HG02571 (cell line): ENCODE measurements at regions not wholly inside any gene's neighbourhood (a gene's known extent, or its start where the extent isn't known, plus 50 kb on each side); places are given as distances from the start of the nearest gene placed in this dataset.

Experiments used
- ATAC-seq: cut with Tn5 transposase; IDR thresholded peaks from one replicate; pipeline ENCODE4 v1.9.1; 2021; ENCODE audit warnings: mild to moderate bottlenecking, moderate library complexity; ENCODE audit not compliant: unreplicated experiment

DNA sequence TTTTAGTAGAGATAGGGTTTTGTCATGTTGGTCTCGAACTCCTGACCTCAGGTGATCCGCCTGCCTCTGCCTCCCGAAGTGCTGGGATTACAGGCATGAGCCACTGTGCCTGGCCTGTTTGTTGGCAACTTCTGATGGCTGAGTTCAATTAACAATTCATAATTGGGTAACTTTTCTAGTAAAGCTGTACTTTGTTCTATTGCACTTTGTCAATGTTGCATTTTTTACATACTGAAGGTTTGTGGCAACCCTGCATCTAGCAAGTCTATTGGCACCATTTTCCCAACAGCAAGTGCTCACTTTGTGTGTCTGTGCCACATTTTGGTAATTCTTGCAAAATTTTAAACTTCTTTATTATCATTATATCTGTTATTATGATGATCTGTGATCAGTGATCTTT lies 64.5 kb upstream of the USP24 start:
- no peak for ATAC-seq

DNA sequence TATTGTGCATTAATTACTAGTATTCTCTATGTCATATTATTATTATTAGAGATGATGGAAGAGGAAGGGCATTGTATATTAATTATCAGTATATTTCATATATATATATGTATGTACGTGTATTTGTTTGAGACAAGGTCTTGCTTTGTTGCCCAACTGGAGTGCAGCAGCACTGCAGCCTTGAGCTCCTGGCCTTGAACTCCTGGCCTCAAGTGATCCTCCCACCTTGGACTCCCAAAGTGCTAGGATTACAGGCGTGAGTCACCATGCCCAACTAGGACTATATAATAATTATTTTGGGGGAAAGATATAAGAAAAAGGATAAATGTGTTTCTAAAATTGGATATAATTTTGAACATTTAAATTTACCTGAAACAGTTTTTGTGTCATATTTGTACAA lies 63.2 kb upstream of the USP24 start:
- no peak for ATAC-seq

DNA sequence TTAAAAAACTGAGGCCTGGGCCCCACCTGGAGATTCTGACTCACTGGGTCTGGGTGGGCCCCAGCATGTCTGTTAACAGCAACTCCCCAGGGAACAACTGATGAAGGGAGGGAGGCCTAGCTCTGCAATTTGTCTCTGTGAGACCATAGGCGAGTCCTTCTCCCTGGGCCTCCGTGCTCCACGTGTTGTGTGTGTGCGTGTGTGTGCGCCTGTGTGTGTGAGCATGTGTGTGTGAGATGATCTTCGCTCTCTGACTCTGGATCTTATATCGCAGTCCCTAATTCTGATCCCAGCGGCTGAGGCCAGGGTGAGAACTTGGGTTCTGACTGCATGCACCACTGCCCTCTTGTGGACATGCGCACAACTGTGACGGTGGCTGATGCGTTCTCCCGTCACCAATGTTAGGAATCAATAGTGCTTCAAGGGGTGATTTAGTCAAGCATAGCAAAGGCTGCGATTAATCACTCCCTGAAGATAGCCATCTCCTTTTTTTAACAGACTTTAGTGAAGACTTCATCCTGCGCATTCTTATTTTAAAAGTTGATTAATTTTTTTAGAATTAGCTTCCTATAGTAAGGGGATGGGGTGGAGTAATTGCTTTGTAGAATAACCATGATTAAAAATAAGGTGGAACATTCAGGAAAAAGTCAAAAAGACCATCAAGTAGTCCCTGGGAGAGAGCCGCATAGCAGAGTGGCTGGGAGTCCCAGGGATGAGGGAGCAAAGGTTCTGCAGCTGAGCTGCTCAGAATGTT lies 62.4 kb upstream of the USP24 start:
- ATAC-seq = peak; percentile 88

GRCh38 chr1:55276671-55277376 lies 61.7 kb upstream of the USP24 start:
- ATAC-seq = no peak

GRCh38 chr1:55275941-55276341 lies 60.8 kb upstream of the USP24 start:
- ATAC-seq = no peak

DNA sequence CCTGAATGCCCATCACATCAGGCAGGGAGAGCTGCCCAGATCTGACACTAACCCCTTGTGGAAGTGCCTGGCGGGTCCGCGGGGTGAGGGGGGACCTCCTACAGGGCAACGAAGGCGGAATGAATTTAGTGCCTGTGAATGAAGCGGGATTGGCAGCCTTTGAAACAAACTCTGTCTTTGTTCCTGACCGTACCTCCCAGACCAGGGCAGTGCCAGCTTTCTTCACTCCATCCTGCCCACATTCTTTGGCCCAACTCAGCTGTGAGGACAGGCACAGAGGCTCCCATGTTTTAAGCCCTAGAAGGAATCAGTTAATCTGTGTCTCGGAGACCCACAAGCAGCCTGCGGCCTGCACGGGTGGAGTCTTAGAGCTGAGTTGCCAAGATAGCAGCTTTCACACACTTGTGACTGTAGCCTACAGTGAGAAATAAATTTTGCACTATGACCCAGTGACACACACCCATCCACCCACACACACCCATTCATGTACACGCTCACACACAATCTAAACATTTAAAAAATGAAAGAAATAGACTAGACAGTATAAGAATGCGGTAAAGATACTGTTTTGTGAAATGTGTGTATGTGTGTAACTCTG lies 60.1 kb upstream of the USP24 start:
- ATAC-seq = no peak

DNA sequence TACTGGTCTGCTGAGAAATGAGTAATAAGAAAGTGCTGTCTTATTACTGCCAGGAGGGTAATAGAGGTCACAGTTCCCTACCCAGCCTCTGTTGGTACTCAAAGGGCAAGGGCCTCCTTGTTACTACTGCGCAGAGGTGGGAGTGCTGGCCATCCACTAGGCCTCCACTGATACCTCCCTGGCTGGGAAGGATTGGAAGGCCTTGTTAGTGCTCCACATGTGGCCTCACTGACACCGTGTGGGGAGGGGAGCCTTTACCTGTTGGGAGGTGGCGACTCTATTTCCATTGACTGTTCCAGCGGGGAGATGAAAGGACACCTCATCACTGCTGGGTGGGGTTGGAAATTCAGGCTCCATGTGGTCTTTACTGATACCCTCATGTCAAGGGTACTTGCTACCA lies 57.8 kb upstream of the USP24 start:
- no peak for ATAC-seq
